MM.1S (cell line): ENCODE measurements at regions not wholly inside any gene's neighbourhood (a gene's known extent, or its start where the extent isn't known, plus 50 kb on each side); places are given as distances from the start of the nearest gene placed in this dataset.

Source experiments
- DNase-seq: peaks from one replicate; pipeline ENCODE4 v3.0.0-alpha.2; 2015
- H2AFZ ChIP-seq: fragments of 300-600 bp; sonication (generic); 2 replicates; pipeline ENCODE4 v1.6.0; 2016; ENCODE audit warnings: antibody characterized with exemption, low read length
- H3F3A ChIP-seq: fragments of 300-600 bp; sonication (generic); 2 replicates; pipeline ENCODE4 v1.6.1; 2016; ENCODE audit warnings: mild to moderate bottlenecking, antibody characterized with exemption, low read length, moderate library complexity, mixed read lengths; ENCODE audit not compliant: insufficient read depth
- H3K27ac ChIP-seq: fragments of 300-600 bp; sonication (generic); 2 replicates; pipeline ENCODE4 v1.5.1; 2016; ENCODE audit warnings: mild to moderate bottlenecking, low read length
- H3K27me3 ChIP-seq: fragments of 300-600 bp; sonication (generic); replicated peaks from 2 replicates; pipeline ENCODE4 v1.6.0; 2016; ENCODE audit warnings: low read length; ENCODE audit not compliant: insufficient read depth
- H3K36me3 ChIP-seq: fragments of 300-600 bp; sonication (generic); replicated peaks from 2 replicates; pipeline ENCODE4 v1.6.1; 2016; ENCODE audit warnings: mild to moderate bottlenecking, low read length, mixed read lengths; ENCODE audit not compliant: insufficient read depth
- H3K4me1 ChIP-seq: fragments of 300-600 bp; sonication (generic); 2 replicates; pipeline ENCODE4 v1.6.1; 2016; ENCODE audit warnings: low read length, mixed read lengths
- H3K4me2 ChIP-seq: fragments of 300-600 bp; sonication (generic); 2 replicates; pipeline ENCODE4 v1.6.0; 2016; ENCODE audit warnings: low read depth, low read length
- H3K4me3 ChIP-seq: fragments of 300-600 bp; sonication (generic); 2 replicates; pipeline ENCODE4 v1.5.1; 2016; ENCODE audit warnings: low read length, mixed read lengths
- H3K79me2 ChIP-seq: fragments of 300-600 bp; sonication (generic); 2 replicates; pipeline ENCODE4 v1.6.1; 2016; ENCODE audit warnings: mixed run types, low read length, mixed read lengths
- H3K9ac ChIP-seq: fragments of 300-600 bp; sonication (generic); 2 replicates; pipeline ENCODE4 v1.6.1; 2016; ENCODE audit warnings: low read length, mixed read lengths
- H3K9me2 ChIP-seq: fragments of 300-600 bp; sonication (generic); replicated peaks from 2 replicates; pipeline ENCODE4 v1.6.1; 2016; ENCODE audit warnings: mild to moderate bottlenecking, low read length, mixed read lengths; ENCODE audit not compliant: insufficient read depth
- H3K9me3 ChIP-seq: fragments of 300-600 bp; sonication (generic); replicated peaks from 2 replicates; pipeline ENCODE4 v1.6.1; 2016; ENCODE audit warnings: mild to moderate bottlenecking, low read length, mixed read lengths; ENCODE audit not compliant: insufficient read depth
- H4K20me1 ChIP-seq: fragments of 300-600 bp; sonication (generic); 2 replicates; pipeline ENCODE4 v1.6.1; 2016; ENCODE audit warnings: mild to moderate bottlenecking, low read length, moderate library complexity, mixed read lengths; ENCODE audit not compliant: insufficient read depth
- CTCF ChIP-seq: fragments of 300-600 bp; sonication (generic); IDR thresholded peaks from 2 replicates; pipeline ENCODE4 v1.5.1; 2016; ENCODE audit warnings: antibody characterized with exemption, low read length, mixed read lengths
- EZH2 ChIP-seq: fragments of 300-600 bp; sonication (generic); optimal IDR thresholded peaks from 2 replicates; pipeline ENCODE3; 2017; ENCODE audit warnings: low read depth, mild to moderate bottlenecking, antibody characterized with exemption, low read length, mixed read lengths
- EZH2phosphoT487 ChIP-seq: fragments of 300-600 bp; sonication (generic); IDR thresholded peaks from 2 replicates; pipeline ENCODE4 v1.6.1; 2018; ENCODE audit warnings: antibody characterized with exemption, low read length

- no peak for DNase-seq
- Histone ChIP-seq H3K79me2 (no peaks in the 10 kb centered on the region), H3K27me3 (no peaks in the 10 kb centered on the region), H3K4me1 (no peaks in the 10 kb centered on the region), H3K27ac (no peak overlapping the region), H4K20me1 (no peaks in the 10 kb centered on the region), H3K9me2 (no peaks in the 10 kb centered on the region), H3F3A (no peaks in the 10 kb centered on the region), H2AFZ (no peak overlapping the region), H3K4me3 (no peak overlapping the region), H3K9ac (no peak overlapping the region), H3K4me2 (no peak overlapping the region), H3K9me3 (no peaks in the 10 kb centered on the region), H3K36me3 (no peaks in the 10 kb centered on the region)
- no peak for TF ChIP-seq EZH2phosphoT487
- TF ChIP-seq EZH2 = no peak
- TF ChIP-seq CTCF = no peak
Measured at GRCh38 chr14:40870252-40870651, 736.4 kb upstream of the LRFN5 start.

- H3K27ac ChIP-seq = no peak overlapping the region
- H3K79me2 ChIP-seq = no peaks in the 10 kb centered on the region
- H3K4me2 ChIP-seq = no peak overlapping the region
- DNase-seq = no peak
- H3F3A ChIP-seq = no peaks in the 10 kb centered on the region
- H2AFZ ChIP-seq = no peak overlapping the region
- no peak overlapping the region for H3K4me3 ChIP-seq
- TF ChIP-seq EZH2 (no peak), EZH2phosphoT487 (no peak), CTCF (no peak)
- no peaks in the 10 kb centered on the region for H3K9me2 ChIP-seq
- no peaks in the 10 kb centered on the region for H4K20me1 ChIP-seq
- H3K27me3 ChIP-seq = no peaks in the 10 kb centered on the region
- H3K36me3 ChIP-seq = no peaks in the 10 kb centered on the region
- no peaks in the 10 kb centered on the region for H3K4me1 ChIP-seq
- no peak overlapping the region for H3K9ac ChIP-seq
- no peaks in the 10 kb centered on the region for H3K9me3 ChIP-seq
Measured at GRCh38 chr14:40859055-40859454, 747.6 kb upstream of the LRFN5 start.

GRCh38 chr14:40855343-40855742 lies 751.3 kb upstream of the LRFN5 start:
- Histone ChIP-seq H3K4me1 (no peaks in the 10 kb centered on the region), H3K9me2 (no peaks in the 10 kb centered on the region), H2AFZ (no peak overlapping the region), H3K9me3 (no peaks in the 10 kb centered on the region), H3K9ac (no peak overlapping the region), H3K27me3 (no peaks in the 10 kb centered on the region), H3K4me3 (no peak overlapping the region), H3K4me2 (no peak overlapping the region), H3K79me2 (no peaks in the 10 kb centered on the region), H4K20me1 (no peaks in the 10 kb centered on the region), H3K36me3 (no peaks in the 10 kb centered on the region), H3K27ac (no peak overlapping the region), H3F3A (no peaks in the 10 kb centered on the region)
- TF ChIP-seq CTCF (no peak), EZH2 (no peak), EZH2phosphoT487 (no peak)
- DNase-seq = no peak
